Transverse colon (tissue), 4 donors: ENCODE measurements at regions not wholly inside any gene's neighbourhood (a gene's known extent, or its start where the extent isn't known, plus 50 kb on each side); places are given as distances from the start of the nearest gene placed in this dataset.

ENCODE experiments used
- EP300 ChIP-seq: sonication (generic); formaldehyde crosslinking; IDR thresholded peaks from one replicate; pipeline ENCODE4 v1.6.1; 2017; ENCODE audit warnings: antibody characterized with exemption, low read depth
- POLR2A ChIP-seq: fragments of 450-650 bp; IDR thresholded peaks from one replicate; pipeline ENCODE4 v1.6.1; 2016; ENCODE audit warnings: antibody characterized with exemption, mild to moderate bottlenecking, moderate library complexity
- POLR2AphosphoS5 ChIP-seq, 3 donors: sonication (generic); formaldehyde crosslinking; IDR thresholded peaks; one replicate each; pipeline ENCODE4 v1.6.1; 2016; ENCODE audit warnings: antibody characterized with exemption in 3 of 3
- TF ChIP-seq, protein P1 (sequence below), 5 experiments: fragments of 200-600 bp in 3 of 5; fragments of 450-650 bp in 2 of 5; sonication (generic) in 3 of 5; IDR thresholded peaks; 1 replicate in 2 of 5; 2 replicates in 3 of 5; pipeline ENCODE4 v1.5.1; 2016 to 2017; ENCODE audit warnings: antibody characterized with exemption in 5 of 5, inconsistent platforms in 3 of 5, mild to moderate bottlenecking in 2 of 5, moderate library complexity in 1 of 5

DNA sequence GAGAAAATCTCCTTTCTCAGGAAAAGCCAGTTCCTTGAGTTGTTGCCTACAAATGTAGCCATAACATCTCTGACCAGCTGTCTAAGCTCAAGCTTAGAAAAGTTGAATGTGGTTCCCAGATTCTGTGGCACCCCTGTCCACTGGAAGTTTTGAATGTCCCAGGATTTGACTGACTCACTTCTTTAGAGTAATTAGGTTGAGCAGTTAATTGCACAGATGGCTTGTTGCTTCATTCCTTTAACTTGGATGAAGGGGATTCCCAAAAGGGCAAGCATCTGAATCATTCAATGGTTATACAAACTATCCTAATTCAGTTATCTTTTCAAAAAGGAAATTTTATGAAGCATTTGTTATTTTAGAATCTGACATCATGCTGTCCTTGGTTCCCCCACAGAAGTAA lies 374.7 kb downstream of the LNPK start:
- TF ChIP-seq, protein P1, sequence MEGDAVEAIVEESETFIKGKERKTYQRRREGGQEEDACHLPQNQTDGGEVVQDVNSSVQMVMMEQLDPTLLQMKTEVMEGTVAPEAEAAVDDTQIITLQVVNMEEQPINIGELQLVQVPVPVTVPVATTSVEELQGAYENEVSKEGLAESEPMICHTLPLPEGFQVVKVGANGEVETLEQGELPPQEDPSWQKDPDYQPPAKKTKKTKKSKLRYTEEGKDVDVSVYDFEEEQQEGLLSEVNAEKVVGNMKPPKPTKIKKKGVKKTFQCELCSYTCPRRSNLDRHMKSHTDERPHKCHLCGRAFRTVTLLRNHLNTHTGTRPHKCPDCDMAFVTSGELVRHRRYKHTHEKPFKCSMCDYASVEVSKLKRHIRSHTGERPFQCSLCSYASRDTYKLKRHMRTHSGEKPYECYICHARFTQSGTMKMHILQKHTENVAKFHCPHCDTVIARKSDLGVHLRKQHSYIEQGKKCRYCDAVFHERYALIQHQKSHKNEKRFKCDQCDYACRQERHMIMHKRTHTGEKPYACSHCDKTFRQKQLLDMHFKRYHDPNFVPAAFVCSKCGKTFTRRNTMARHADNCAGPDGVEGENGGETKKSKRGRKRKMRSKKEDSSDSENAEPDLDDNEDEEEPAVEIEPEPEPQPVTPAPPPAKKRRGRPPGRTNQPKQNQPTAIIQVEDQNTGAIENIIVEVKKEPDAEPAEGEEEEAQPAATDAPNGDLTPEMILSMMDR (IDR thresholded peaks at IDR 0.05), result no peak
- TF ChIP-seq POLR2AphosphoS5 (IDR thresholded peaks at IDR 0.05) (no peak), EP300 (no peak), POLR2A (no peak)
